ENCODE measurements at regions not wholly inside any gene's neighbourhood (a gene's known extent, or its start where the extent isn't known, plus 50 kb on each side); places are given as distances from the start of the nearest gene placed in this dataset.

- H3K27me3 ChIP-seq (ENCODE audit: control insufficient read depth, insufficient read depth, low read length): no peaks in the 10 kb centered on the region
- intact Hi-C loops (cut with DNase I): no loop called here
- no peak overlapping the region for H3K9ac ChIP-seq (ENCODE audit: low read length in 3 of 3)
- H3K4me3 ChIP-seq (ENCODE audit: low read length in 3 of 3): no peak overlapping the region
- no peaks in the 10 kb centered on the region for H3K4me1 ChIP-seq (ENCODE audit: control insufficient read depth in 2 of 3, insufficient read depth in 2 of 3, low read depth in 1 of 3, low read length in 3 of 3)
- DNase-seq (no peak), FAIRE-seq (no peak)
- no peaks in the 10 kb centered on the region for H3K9me3 ChIP-seq (ENCODE audit: control insufficient read depth in 2 of 3, insufficient read depth in 1 of 3, low read length in 3 of 3)
- no peaks in the 10 kb centered on the region for H3K36me3 ChIP-seq (ENCODE audit: control insufficient read depth in 2 of 3, insufficient read depth in 3 of 3, low read length in 3 of 3)
- H3K27ac ChIP-seq (ENCODE audit: low read depth in 2 of 2, low read length in 2 of 2): no peak overlapping the region
- no peak for TF ChIP-seq CTCF (IDR thresholded peaks at IDR 0.05; ENCODE audit: borderline replicate concordance, extremely low read depth, insufficient read depth)
These were observed 2137.8 kb upstream of the TENM3 start for GRCh38 chr4:180105362-180105761.

GRCh38 chr4:180106122-180106521 lies 2137.1 kb upstream of the TENM3 start:
- intact Hi-C loops (cut with DNase I): no loop called here
- H3K4me1 ChIP-seq (ENCODE audit: control insufficient read depth in 2 of 3, insufficient read depth in 2 of 3, low read depth in 1 of 3, low read length in 3 of 3): no peaks in the 10 kb centered on the region
- H3K9me3 ChIP-seq (ENCODE audit: control insufficient read depth in 2 of 3, insufficient read depth in 1 of 3, low read length in 3 of 3): no peaks in the 10 kb centered on the region
- no peak for FAIRE-seq
- no peak for DNase-seq
- H3K27me3 ChIP-seq (ENCODE audit: control insufficient read depth, insufficient read depth, low read length): no peaks in the 10 kb centered on the region
- TF ChIP-seq CTCF (IDR thresholded peaks at IDR 0.05; ENCODE audit: borderline replicate concordance, extremely low read depth, insufficient read depth): no peak
- H3K9ac ChIP-seq (ENCODE audit: low read length in 3 of 3): no peak overlapping the region
- no peak overlapping the region for H3K27ac ChIP-seq (ENCODE audit: low read depth in 2 of 2, low read length in 2 of 2)
- H3K36me3 ChIP-seq (ENCODE audit: control insufficient read depth in 2 of 3, insufficient read depth in 3 of 3, low read length in 3 of 3): no peaks in the 10 kb centered on the region
- H3K4me3 ChIP-seq (ENCODE audit: low read length in 3 of 3): no peak overlapping the region

GRCh38 chr4:180106997-180107396 lies 2136.2 kb upstream of the TENM3 start:
- TF ChIP-seq CTCF (IDR thresholded peaks at IDR 0.05; ENCODE audit: borderline replicate concordance, extremely low read depth, insufficient read depth): no peak
- Histone ChIP-seq H3K9ac (ENCODE audit: low read length in 3 of 3) (no peak overlapping the region), H3K9me3 (ENCODE audit: control insufficient read depth in 2 of 3, insufficient read depth in 1 of 3, low read length in 3 of 3) (no peaks in the 10 kb centered on the region), H3K27me3 (ENCODE audit: control insufficient read depth, insufficient read depth, low read length) (no peaks in the 10 kb centered on the region), H3K4me3 (ENCODE audit: low read length in 3 of 3) (no peak overlapping the region), H3K36me3 (ENCODE audit: control insufficient read depth in 2 of 3, insufficient read depth in 3 of 3, low read length in 3 of 3) (no peaks in the 10 kb centered on the region), H3K27ac (ENCODE audit: low read depth in 2 of 2, low read length in 2 of 2) (no peak overlapping the region), H3K4me1 (ENCODE audit: control insufficient read depth in 2 of 3, insufficient read depth in 2 of 3, low read depth in 1 of 3, low read length in 3 of 3) (no peaks in the 10 kb centered on the region)
- intact Hi-C loops (cut with DNase I): no loop called here
- FAIRE-seq: no peak
- no peak for DNase-seq

GRCh38 chr4:180116840-180117239 lies 2126.4 kb upstream of the TENM3 start:
- Histone ChIP-seq H3K9ac (ENCODE audit: low read length in 3 of 3) (no peak overlapping the region), H3K36me3 (ENCODE audit: control insufficient read depth in 2 of 3, insufficient read depth in 3 of 3, low read length in 3 of 3) (no peaks in the 10 kb centered on the region), H3K27me3 (ENCODE audit: control insufficient read depth, insufficient read depth, low read length) (no peaks in the 10 kb centered on the region), H3K4me3 (ENCODE audit: low read length in 3 of 3) (no peak overlapping the region), H3K27ac (ENCODE audit: low read depth in 2 of 2, low read length in 2 of 2) (no peak overlapping the region), H3K9me3 (ENCODE audit: control insufficient read depth in 2 of 3, insufficient read depth in 1 of 3, low read length in 3 of 3) (no peaks in the 10 kb centered on the region), H3K4me1 (ENCODE audit: control insufficient read depth in 2 of 3, insufficient read depth in 2 of 3, low read depth in 1 of 3, low read length in 3 of 3) (no peaks in the 10 kb centered on the region)
- FAIRE-seq: no peak
- no peak for DNase-seq
- no peak for TF ChIP-seq CTCF (IDR thresholded peaks at IDR 0.05; ENCODE audit: borderline replicate concordance, extremely low read depth, insufficient read depth)
- intact Hi-C loops (cut with DNase I): no loop called here

Measured in kidney (tissue), 13 donors.